ENCODE measurements at regions not wholly inside any gene's neighbourhood (a gene's known extent, or its start where the extent isn't known, plus 50 kb on each side); places are given as distances from the start of the nearest gene placed in this dataset.

GRCh38 chr20:11754451-11754850, 163.2 kb upstream of the BTBD3 start:
- no peaks in the 10 kb centered on the region for H4K20me1 ChIP-seq (ENCODE audit: insufficient read depth)
- no peak overlapping the region for H2AFZ ChIP-seq (ENCODE audit: low read depth)
- no peaks in the 10 kb centered on the region for H3K36me3 ChIP-seq (ENCODE audit: insufficient read depth)
- H3K4me2 ChIP-seq: no peak overlapping the region
- H3K27me3 ChIP-seq (ENCODE audit: insufficient read depth, low read depth): no peaks in the 10 kb centered on the region
- TF ChIP-seq CTCF (conservative IDR thresholded peaks at IDR 0.05; ENCODE audit: low read depth, low read length): no peak
- H3K79me2 ChIP-seq (ENCODE audit: insufficient read depth, low read depth): no peaks in the 10 kb centered on the region
- H3K4me1 ChIP-seq (ENCODE audit: low read depth, poor library complexity, severe bottlenecking): no peaks in the 10 kb centered on the region
- H3K27ac ChIP-seq: no peak overlapping the region
- no peak overlapping the region for H3K4me3 ChIP-seq (IDR thresholded peaks at IDR 0.05; ENCODE audit: insufficient read depth, low read depth, low read length)
- H3K9ac ChIP-seq: no peak overlapping the region

- no peak overlapping the region for H3K4me2 ChIP-seq
- no peak overlapping the region for H3K27ac ChIP-seq
- H3K36me3 ChIP-seq (ENCODE audit: insufficient read depth): no peaks in the 10 kb centered on the region
- H3K27me3 ChIP-seq (ENCODE audit: insufficient read depth, low read depth): no peaks in the 10 kb centered on the region
- H3K9ac ChIP-seq: no peak overlapping the region
- TF ChIP-seq CTCF (conservative IDR thresholded peaks at IDR 0.05; ENCODE audit: low read depth, low read length): no peak
- H2AFZ ChIP-seq (ENCODE audit: low read depth): no peak overlapping the region
- no peaks in the 10 kb centered on the region for H3K79me2 ChIP-seq (ENCODE audit: insufficient read depth, low read depth)
- no peaks in the 10 kb centered on the region for H4K20me1 ChIP-seq (ENCODE audit: insufficient read depth)
- H3K4me1 ChIP-seq (ENCODE audit: low read depth, poor library complexity, severe bottlenecking): no peaks in the 10 kb centered on the region
- no peak overlapping the region for H3K4me3 ChIP-seq (IDR thresholded peaks at IDR 0.05; ENCODE audit: insufficient read depth, low read depth, low read length)
These were observed 162.4 kb upstream of the BTBD3 start for GRCh38 chr20:11755071-11755841.

GRCh38 chr20:11761497-11761896, 156.2 kb upstream of the BTBD3 start:
- TF ChIP-seq CTCF (conservative IDR thresholded peaks at IDR 0.05; ENCODE audit: low read depth, low read length): no peak
- H3K4me1 ChIP-seq (ENCODE audit: low read depth, poor library complexity, severe bottlenecking): no peaks in the 10 kb centered on the region
- no peak overlapping the region for H2AFZ ChIP-seq (ENCODE audit: low read depth)
- H3K4me2 ChIP-seq: no peak overlapping the region
- no peaks in the 10 kb centered on the region for H3K27me3 ChIP-seq (ENCODE audit: insufficient read depth, low read depth)
- no peak overlapping the region for H3K4me3 ChIP-seq (IDR thresholded peaks at IDR 0.05; ENCODE audit: insufficient read depth, low read depth, low read length)
- no peaks in the 10 kb centered on the region for H3K79me2 ChIP-seq (ENCODE audit: insufficient read depth, low read depth)
- no peak overlapping the region for H3K9ac ChIP-seq
- H3K27ac ChIP-seq: no peak overlapping the region
- no peaks in the 10 kb centered on the region for H3K36me3 ChIP-seq (ENCODE audit: insufficient read depth)
- H4K20me1 ChIP-seq (ENCODE audit: insufficient read depth): no peaks in the 10 kb centered on the region

- Histone ChIP-seq H3K4me3 (IDR thresholded peaks at IDR 0.05; ENCODE audit: insufficient read depth, low read depth, low read length) (no peak overlapping the region), H3K27ac (no peak overlapping the region), H4K20me1 (ENCODE audit: insufficient read depth) (no peaks in the 10 kb centered on the region), H3K79me2 (ENCODE audit: insufficient read depth, low read depth) (no peaks in the 10 kb centered on the region), H3K27me3 (ENCODE audit: insufficient read depth, low read depth) (no peaks in the 10 kb centered on the region), H2AFZ (ENCODE audit: low read depth) (no peak overlapping the region), H3K36me3 (ENCODE audit: insufficient read depth) (no peaks in the 10 kb centered on the region), H3K4me2 (no peak overlapping the region), H3K4me1 (ENCODE audit: low read depth, poor library complexity, severe bottlenecking) (no peaks in the 10 kb centered on the region), H3K9ac (no peak overlapping the region)
- TF ChIP-seq CTCF (conservative IDR thresholded peaks at IDR 0.05; ENCODE audit: low read depth, low read length): no peak
These were observed 150.7 kb upstream of the BTBD3 start for GRCh38 chr20:11766961-11767360.

Data from KMS-11 (cell line).